Activated CD4-positive, alpha-beta T cell treated with anti-CD3 and anti-CD28 coated beads for 48 hours (primary cell): ENCODE measurements at regions not wholly inside any gene's neighbourhood (a gene's known extent, or its start where the extent isn't known, plus 50 kb on each side); places are given as distances from the start of the nearest gene placed in this dataset.
"Not testable (repeated sequence)": the region's sequence is repeated elsewhere in the genome, so short reads cannot be mapped to it uniquely, and the experiment has no call there.

ENCODE experiments used
- DNase-seq: peaks from one replicate; pipeline ENCODE4 v3.0.0-alpha.2; 2020

GRCh38 chr1:25131794-25132193, 100.5 kb downstream of the SYF2 start:
- DNase-seq, result no peak

DNA sequence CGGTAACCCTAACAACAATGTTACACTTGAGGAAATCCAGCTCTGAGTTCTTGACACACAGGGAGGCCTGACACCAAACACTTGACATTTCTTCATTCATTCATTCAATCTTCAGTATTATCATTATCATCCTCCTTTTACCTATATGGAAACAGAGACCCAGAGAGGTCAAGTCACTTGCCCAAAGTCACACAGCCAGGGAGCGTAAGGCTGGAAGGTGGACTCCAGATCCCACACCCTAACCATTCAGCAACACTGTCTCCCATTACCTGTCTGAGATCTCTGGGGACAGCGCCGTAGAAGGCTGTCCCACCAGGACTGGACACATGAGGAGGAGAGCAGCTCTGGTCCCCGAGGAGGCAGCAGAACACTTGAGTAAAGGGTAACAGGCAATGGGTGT, 101.4 kb downstream of the SYF2 start:
- DNase-seq, result no peak

- DNase-seq, result no peak
Observed at GRCh38 chr1:25129380-25129779, 102.9 kb downstream of the SYF2 start.

DNA sequence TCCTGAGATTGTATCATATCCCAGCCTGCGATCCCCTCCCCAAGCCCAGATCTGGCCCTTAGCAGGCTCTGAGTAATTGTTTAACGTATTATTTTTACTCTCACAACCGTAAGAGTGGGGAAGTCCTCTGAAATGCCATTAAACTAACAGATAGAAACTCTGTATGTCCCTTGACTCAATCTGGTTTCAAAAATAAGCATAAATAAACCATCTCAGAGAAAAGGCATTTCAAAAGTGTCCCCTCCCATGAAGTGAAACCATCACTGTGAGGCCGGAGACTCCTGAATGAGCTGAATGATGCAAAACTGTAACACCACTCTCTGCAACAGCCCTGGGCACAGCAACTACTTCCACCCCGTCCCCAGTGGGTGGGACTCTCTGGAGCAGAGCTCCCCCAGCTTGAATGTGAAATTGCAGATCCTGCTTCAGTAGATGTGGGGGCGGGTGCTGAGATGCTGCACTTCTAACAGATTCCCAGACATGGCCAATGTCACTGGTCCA, 104.1 kb downstream of the SYF2 start:
- DNase-seq, result no peak

DNA sequence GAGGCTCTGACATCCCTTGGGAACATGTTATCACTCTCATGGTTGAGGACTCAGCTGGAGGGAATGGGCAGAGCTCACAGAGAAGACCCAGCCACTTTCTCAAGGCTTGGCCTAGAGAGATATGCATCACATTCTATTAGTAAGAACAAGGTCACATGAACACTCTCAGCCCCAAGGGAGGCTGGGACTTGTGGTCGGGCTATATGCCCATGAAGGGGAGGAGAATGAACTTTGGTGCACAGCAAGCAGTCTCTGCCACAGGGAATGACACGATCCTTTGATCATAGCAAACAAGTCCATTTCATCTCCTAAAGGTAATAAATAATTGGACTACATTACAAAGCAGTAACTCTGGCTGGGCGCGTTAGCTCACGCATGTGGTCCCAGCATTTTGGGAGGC, 105.7 kb downstream of the SYF2 start:
- no peak for DNase-seq

- peak; percentile 32 for DNase-seq
Observed at GRCh38 chr1:25123551-25123950, 108.8 kb downstream of the SYF2 start.

DNA sequence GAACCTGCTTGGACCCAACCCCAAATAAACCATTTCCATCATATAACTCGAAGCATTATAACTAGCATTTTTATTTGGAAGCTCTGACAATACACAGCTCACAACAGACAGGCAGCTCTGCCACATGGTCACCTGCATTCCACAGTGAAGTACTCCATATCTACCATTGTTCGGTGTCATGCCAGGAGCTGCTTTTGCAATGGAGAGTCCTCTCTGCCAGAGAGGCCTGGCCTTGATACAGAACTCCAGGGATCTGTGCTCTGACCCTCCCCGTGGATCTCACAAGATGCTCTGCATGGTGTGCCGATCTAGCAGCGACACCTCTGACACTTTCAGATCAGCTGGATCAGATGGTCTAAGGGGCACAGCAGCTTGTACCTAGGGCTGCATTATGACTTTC, 109.6 kb downstream of the SYF2 start:
- DNase-seq, result no peak

DNA sequence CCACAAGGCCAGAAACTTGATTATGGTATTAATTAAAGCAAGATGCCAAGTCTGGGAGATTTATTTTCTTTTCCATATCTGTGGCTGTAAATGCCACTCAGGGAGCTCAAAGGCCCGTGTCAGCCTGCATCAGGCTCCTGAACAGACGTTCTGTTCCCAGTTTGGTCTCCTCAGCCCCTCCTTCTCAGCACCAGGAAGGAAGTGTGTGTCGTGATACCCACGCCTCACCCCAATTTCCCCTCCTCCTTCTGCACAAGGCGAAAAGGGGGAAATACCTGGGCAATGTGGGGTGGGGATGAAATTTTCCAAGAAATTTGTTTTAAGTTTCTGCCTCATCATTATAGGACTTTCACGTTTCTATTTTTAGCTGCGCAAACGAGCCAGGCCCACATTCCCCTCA, 112.0 kb downstream of the SYF2 start:
- DNase-seq, result no peak

- peak; percentile 56 for DNase-seq
Observed at GRCh38 chr1:25118546-25118945, 113.8 kb downstream of the SYF2 start.

DNA sequence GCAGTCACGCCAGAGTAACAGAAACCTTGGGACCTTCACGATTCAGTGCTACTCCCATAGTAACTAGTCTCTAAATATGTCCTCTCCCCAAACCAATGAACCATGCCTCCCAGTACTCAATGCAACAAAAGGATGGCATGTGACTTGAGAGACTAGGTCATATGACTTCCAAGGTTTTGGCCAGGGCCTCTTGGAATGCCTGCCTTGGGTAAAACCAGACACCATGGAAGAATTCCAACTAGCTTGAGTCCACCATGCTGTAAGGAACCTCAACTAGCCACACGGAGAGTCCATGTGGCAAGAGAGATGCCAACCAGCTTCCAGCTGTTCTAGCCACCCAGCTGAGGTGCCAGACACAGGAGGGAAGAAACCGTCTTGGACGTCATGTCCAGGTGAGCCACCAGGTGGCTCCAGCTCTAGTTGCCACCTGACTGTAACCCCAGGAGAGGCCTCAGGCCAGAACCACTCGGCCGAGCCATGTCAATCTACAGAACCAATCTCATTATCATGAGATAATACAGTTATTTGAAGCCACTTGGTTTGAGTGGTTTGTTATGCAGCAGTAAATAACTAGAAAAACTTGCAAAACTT, 115.0 kb downstream of the SYF2 start:
- DNase-seq, result peak; percentile 59

- DNase-seq, result no peak
Observed at GRCh38 chr1:25116832-25117231, 115.5 kb downstream of the SYF2 start.

- DNase-seq, result not testable (repeated sequence)
Observed at GRCh38 chr1:25116117-25116516, 116.2 kb downstream of the SYF2 start.

- DNase-seq, result no peak
Observed at GRCh38 chr1:25113731-25114130, 118.6 kb downstream of the SYF2 start.

GRCh38 chr1:25113086-25113485, 119.2 kb downstream of the SYF2 start:
- DNase-seq, result no peak

- DNase-seq, result no peak
Observed at GRCh38 chr1:25112400-25112799, 119.9 kb downstream of the SYF2 start.

- DNase-seq, result no peak
Observed at GRCh38 chr1:25111706-25112105, 120.6 kb downstream of the SYF2 start.

DNA sequence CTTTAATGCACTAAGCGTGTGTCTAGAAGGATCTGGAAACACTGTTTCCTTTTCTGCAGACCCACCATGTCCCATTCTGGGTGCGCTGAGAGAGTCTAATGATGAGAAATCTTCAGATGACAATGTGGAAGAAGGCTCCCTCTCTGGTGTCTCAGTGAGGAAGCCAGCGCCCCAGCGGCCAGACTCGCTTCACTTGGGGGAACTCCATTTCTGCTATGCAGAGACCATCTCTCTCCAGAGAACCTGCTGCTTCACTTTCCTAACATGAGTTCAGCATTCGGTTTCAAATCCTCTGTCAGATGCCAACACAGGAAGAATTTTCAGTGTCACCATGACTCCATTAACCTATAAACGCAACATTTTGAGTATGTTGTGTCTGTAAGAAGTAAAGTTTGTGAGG, 121.8 kb downstream of the SYF2 start:
- no peak for DNase-seq

GRCh38 chr1:25110036-25110435, 122.3 kb downstream of the SYF2 start:
- DNase-seq, result no peak

- no peak for DNase-seq
Observed at GRCh38 chr1:25109531-25109951, 122.8 kb downstream of the SYF2 start.

DNA sequence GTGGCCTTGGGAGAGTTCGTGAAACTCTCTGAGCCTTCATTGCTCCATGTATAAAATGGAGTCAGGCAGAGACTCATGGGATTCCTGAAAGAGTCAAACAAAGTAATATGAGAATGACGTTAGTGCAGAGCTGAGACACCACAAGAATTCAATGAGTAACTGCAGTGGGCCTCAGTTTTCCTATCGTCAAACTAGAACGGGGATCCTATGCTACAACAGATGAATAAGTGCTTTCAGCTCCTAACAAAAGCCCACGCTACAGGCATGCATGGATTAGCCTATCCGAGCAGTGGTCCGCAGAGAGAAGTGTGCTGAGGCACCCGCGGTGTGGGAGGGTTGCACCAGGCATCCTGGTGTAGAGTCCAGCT, 124.7 kb downstream of the SYF2 start:
- DNase-seq, result no peak

GRCh38 chr1:25106976-25107642, 125.2 kb downstream of the SYF2 start:
- DNase-seq, result no peak

- peak; percentile 31 for DNase-seq
Observed at GRCh38 chr1:25106352-25106751, 126.0 kb downstream of the SYF2 start.

GRCh38 chr1:25105836-25106235, 126.5 kb downstream of the SYF2 start:
- no peak for DNase-seq

DNA sequence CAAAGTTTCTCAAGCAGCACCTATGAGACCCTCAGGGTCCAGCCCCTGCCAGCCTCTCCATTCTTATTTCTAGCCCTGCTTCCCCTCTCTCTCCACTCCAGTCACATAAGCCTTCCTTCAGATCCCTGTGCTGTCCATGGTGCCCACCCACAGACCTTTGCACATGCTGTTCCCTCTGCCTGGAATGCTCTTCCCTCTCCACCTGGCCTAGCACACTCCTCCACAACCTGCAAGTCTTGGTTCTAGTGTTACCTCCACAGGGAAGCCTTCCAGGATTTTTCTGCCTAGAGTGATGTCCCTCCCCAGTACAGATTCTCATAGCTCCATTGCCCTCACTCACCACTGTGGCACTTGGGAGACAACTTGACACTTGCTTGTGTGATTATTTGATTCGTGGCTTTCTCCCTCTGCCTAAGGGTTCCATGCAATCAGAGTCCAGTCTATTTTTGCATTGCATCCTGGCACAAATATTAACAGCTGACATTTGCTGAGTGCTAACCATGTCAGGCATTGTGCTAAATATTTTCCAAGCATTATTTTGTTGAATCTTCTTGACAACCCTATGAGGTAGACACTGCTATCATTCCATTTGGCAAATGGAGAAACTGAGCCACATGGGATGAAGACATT, 127.3 kb downstream of the SYF2 start:
- DNase-seq, result no peak
